ENCODE measurements at regions not wholly inside any gene's neighbourhood (a gene's known extent, or its start where the extent isn't known, plus 50 kb on each side); places are given as distances from the start of the nearest gene placed in this dataset.

DNA sequence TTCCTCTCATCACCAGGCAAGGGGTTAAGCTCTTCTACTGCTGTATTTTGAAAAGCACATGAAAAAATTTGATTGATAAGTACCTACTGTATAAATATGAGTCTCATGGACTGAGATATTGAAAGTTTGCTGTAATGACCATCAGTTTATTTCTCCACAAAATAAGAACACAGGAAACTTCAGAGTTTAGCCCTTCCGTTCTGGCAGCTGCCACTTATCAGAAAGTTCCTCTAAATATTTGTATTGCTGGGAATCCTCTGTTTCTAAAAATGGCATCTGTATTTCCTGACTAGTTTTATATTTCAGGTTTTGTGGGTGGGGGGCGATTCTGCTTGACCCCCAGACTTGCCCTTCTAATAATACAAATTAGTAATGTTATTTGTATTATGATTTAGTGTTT lies 92.0 kb downstream of the LYZL2 start:
- TF ChIP-seq, protein P1, sequence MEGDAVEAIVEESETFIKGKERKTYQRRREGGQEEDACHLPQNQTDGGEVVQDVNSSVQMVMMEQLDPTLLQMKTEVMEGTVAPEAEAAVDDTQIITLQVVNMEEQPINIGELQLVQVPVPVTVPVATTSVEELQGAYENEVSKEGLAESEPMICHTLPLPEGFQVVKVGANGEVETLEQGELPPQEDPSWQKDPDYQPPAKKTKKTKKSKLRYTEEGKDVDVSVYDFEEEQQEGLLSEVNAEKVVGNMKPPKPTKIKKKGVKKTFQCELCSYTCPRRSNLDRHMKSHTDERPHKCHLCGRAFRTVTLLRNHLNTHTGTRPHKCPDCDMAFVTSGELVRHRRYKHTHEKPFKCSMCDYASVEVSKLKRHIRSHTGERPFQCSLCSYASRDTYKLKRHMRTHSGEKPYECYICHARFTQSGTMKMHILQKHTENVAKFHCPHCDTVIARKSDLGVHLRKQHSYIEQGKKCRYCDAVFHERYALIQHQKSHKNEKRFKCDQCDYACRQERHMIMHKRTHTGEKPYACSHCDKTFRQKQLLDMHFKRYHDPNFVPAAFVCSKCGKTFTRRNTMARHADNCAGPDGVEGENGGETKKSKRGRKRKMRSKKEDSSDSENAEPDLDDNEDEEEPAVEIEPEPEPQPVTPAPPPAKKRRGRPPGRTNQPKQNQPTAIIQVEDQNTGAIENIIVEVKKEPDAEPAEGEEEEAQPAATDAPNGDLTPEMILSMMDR (IDR thresholded peaks at IDR 0.05), result no peak
- no peak for TF ChIP-seq POLR2A (IDR thresholded peaks at IDR 0.05)
